GM12874 (cell line): ENCODE measurements at regions not wholly inside any gene's neighbourhood (a gene's known extent, or its start where the extent isn't known, plus 50 kb on each side); places are given as distances from the start of the nearest gene placed in this dataset.

Source experiments
- TF ChIP-seq, protein P1 (sequence below): IDR thresholded peaks from 2 replicates; pipeline ENCODE4 v1.5.1; 2011; ENCODE audit warnings: low read depth, mild to moderate bottlenecking, control low read depth, low read length, moderate library complexity; ENCODE audit not compliant: insufficient read depth

- TF ChIP-seq, protein P1, sequence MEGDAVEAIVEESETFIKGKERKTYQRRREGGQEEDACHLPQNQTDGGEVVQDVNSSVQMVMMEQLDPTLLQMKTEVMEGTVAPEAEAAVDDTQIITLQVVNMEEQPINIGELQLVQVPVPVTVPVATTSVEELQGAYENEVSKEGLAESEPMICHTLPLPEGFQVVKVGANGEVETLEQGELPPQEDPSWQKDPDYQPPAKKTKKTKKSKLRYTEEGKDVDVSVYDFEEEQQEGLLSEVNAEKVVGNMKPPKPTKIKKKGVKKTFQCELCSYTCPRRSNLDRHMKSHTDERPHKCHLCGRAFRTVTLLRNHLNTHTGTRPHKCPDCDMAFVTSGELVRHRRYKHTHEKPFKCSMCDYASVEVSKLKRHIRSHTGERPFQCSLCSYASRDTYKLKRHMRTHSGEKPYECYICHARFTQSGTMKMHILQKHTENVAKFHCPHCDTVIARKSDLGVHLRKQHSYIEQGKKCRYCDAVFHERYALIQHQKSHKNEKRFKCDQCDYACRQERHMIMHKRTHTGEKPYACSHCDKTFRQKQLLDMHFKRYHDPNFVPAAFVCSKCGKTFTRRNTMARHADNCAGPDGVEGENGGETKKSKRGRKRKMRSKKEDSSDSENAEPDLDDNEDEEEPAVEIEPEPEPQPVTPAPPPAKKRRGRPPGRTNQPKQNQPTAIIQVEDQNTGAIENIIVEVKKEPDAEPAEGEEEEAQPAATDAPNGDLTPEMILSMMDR = no peak
Measured at GRCh38 chr6:148183776-148184175, 158.9 kb upstream of the SASH1 start.

DNA sequence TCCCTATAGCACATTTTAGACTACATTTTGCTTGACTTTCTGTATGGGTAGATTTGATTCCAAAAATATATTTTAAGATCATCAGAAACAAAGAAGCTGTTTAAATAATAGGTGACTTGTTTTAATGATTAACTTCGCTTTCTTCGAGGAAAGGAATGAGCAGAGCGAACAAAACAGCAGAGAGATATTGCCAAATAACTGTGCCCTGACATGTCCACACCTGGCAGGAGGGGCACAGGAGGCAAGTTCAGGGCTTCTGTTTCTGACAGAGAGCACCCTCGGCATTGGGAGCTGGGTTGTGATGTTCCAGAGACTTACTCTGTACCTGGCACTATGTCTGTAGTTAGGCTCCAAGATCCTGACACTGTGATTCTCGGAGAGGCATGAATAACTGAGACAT is 155.7 kb upstream of the SASH1 start:
- TF ChIP-seq, protein P1 = no peak

GRCh38 chr6:148192310-148192709 is 150.3 kb upstream of the SASH1 start:
- TF ChIP-seq, protein P1 = no peak

DNA sequence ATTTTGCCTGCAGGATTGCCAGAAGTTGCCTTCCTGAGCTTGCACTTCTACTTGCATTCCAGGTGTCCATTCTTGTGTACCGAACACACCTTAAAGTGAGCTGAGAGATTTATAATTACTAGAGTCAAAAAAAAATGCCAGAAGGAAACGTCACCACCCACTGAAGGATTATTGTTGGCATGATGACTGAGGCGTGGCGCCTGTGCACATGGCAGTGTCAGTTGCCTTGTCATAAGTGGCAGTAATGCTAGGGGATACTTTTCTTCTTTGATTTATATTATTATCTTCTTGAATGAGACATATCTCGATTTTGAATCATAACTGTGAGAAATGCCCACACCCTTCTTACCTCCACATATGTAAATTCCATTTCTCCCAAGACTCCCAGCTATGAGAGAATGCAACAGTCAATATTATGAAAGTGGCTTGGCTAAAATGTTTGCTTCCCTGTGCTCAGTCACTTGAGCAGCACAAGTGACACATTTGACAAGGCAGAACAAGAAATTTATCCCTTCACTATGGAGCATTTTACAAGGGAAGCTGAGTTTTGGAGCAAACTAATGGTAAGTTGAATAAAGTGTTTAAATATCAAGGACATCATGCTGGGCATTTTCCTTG is 149.5 kb upstream of the SASH1 start:
- TF ChIP-seq, protein P1 = no peak

- TF ChIP-seq, protein P1 = no peak
Measured at GRCh38 chr6:148195511-148195910, 147.1 kb upstream of the SASH1 start.

DNA sequence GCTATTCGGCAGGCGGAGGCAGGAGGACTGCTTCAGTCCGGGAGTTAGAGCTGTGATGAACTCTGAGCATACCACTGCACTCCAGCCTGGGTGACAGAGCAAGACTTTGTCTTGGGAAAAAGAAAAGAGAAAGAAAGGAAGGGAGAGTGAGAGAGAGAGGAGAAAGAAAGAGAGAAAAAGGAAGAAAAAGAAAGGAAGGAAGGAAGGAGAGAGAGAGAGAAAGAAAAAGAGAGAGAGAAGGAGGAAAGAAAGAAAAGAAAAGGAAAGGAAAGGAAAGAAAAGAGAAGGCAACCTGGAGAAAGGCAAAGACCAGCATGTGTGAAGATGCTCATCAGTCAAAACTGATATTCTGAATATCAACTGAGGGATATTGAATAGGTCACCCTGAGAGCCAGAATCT is 143.1 kb upstream of the SASH1 start:
- TF ChIP-seq, protein P1 = no peak

DNA sequence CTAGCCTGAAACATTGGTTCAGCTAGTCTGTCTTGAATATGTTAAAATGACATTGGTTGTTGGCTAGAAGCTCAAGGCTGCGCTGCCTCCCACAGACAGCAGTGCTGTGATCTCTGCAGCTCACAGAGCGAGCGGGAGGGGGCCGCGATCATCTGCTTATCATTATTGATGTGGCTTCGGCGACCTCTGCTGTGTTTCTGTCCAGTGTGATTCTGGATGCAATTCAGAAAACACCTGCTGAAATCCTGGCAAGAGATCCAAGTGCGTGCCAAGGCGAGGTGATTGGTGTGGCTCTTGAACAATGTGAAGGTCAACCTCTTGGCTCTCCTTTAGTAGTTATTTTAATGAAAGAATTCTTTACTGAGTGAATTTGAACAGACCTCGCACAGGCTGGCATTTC is 142.3 kb upstream of the SASH1 start:
- TF ChIP-seq, protein P1 = no peak

DNA sequence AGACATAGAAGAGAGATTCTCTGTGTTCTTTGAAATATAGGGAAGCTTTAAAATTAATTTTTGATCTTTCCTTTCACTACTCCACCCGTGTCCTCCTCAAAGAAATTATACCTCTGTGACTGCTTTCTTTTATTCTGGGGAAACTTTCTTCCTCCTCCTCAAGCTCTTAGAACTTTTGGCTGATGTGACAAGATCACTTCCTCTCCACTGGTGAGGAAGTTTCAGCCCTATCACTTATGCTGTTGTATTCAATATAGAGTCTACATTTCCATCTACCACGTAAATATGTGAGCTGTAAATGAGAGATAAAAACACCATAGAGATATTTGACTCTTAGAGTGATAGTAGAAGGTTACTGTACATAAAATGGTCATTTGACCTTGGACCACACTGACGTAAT is 141.9 kb upstream of the SASH1 start:
- TF ChIP-seq, protein P1 = no peak
